M059J (cell line): ENCODE measurements at regions not wholly inside any gene's neighbourhood (a gene's known extent, or its start where the extent isn't known, plus 50 kb on each side); places are given as distances from the start of the nearest gene placed in this dataset.
"Not testable (repeated sequence)": the region's sequence is repeated elsewhere in the genome, so short reads cannot be mapped to it uniquely, and the experiment has no call there.

Experiments
- DNase-seq: peaks from one replicate; pipeline ENCODE4 v3.0.0-alpha.2; 2012; ENCODE audit warnings: low read depth

DNA sequence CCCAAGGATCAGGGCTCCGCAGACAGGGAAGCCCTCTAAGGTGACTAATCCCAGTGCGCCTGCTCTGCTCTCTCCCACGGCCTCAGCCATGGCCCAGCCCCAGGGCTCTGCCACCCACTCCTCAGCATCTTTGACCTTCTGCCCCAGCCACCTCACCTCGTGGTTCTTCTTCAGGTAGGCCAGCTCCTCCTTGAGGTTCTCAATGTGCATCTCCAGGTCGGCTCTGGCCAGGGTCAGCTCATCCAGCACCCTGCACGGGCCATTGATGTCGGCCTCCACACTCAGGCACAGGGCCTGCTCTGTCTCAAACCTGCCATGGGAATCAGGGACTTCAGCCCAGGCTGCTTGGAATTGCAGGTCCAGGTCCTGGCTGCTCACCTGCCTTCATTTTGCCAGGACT is 128.4 kb downstream of the TNFRSF13B start:
- DNase-seq = not testable (repeated sequence)

DNA sequence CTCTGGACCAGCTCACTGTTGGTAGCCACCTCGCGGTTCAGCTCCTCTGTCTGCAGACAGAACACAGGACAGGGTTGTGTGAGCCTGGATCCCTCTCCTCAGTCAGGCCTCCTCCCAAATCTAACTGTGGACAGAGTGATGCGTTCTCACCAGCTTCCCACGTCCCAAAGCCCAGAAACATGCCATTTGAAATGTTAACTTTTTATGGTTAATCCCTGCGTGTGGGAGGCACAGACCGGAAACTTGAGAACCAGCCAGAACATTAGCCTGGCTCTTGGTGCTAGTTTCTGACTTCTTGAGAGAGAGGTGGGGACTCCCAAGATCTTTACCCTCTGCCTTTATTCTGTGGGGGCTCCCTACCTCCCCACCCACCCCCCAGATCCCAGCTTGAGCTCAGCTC is 129.6 kb downstream of the TNFRSF13B start:
- DNase-seq = not testable (repeated sequence)

DNA sequence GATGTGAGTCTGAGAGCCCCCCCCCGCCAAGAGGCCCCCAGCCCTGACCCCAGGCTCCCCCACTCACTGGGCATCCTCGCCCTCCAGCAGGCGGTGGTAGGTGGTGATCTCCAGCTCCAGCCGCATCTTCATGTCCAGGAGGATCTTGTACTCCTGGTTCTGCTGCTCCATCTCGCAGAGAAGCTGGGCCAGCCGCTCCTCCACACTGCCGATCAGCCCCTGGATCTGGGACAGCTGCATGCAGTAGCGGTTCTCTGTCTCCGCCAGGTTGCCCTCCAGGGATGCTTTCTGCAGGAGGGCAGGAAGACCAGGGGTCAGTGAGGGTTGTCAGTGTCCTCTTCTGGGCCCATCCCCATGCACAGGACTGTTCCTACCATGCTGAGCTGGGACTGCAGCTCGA is 130.0 kb downstream of the TNFRSF13B start:
- not testable (repeated sequence) for DNase-seq

DNA sequence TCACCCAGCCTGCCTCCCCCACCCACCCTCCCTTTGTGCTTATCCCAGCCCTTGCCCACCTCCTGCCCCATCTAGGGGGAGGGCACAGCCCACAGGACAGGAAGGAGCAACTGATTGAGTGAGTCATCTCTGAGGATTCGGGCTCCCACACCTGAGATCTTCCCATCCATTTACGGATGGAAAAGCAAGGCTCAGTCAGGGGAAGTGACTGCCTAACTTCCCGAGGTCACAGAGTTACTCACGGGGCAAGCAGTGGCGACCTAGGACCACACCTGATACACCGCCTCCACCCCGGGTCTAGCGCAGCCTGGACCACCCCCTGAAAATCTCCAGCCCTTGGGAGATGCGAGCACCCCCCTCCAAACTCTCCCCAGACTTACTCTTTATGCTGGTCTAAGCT is 131.7 kb downstream of the TNFRSF13B start:
- not testable (repeated sequence) for DNase-seq

DNA sequence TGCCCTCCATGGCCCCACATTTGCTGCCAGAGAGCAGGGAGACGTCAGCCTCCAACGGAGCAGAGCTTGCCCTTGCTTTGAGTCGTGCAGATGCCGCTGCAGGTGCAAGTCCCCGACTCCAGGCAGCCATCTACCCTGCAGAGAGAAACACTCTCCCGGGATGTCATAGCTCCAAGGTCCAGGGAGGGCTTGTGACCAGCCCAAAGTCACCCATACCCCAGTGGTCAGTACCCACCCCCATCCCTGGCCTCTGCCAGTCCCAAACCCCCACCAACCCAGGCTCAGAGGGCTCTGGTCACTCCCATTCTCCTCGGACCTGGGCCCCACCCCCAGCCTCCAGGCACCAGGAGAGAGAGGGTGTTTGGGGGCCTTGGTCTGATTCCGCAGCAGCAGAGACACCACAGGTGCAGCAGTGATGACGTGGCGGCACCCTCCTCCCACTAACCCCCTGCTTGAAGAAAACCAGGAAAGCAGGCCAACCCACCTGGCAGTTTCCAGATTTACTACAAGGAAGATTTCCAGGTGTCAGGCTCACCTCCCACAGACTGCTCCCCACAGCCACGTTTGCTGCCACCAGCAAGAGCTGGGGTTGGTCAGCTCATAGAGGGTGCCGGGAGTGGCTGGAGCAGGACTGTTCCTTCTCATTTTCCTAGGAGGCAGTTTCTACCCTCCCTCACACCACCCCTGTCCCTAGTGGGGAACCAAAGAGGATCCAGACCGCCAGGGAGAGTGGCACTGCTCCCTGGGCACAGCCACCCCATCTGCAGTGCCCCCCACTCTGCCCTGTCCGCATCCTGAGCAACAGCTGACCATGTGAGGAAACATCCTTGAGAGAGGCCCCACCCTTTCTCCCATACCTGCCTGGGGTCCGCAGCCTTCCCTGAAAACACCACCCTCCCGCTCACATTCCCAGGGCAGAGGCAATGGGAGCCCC is 132.4 kb downstream of the TNFRSF13B start:
- not testable (repeated sequence) for DNase-seq

DNA sequence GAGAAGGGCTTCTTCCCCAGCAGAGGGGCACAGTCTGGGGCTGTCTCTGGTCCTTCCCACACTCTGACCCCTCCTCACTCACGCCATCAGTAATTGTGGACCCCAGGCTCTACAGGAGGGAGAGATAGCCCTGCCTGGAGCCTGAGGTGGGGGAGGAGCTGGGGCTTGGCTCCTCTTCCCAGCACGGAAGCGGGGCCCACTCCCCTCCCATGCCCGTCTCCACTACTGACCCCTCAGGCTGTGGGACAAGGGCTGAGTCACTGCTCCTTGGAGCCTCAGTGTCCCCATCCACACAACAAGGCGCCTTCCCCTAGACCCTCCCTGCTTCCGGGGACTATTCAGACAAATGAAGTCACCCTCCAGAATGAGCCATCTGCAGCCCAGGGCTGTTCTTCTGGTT is 133.1 kb downstream of the TNFRSF13B start:
- DNase-seq = not testable (repeated sequence)

DNA sequence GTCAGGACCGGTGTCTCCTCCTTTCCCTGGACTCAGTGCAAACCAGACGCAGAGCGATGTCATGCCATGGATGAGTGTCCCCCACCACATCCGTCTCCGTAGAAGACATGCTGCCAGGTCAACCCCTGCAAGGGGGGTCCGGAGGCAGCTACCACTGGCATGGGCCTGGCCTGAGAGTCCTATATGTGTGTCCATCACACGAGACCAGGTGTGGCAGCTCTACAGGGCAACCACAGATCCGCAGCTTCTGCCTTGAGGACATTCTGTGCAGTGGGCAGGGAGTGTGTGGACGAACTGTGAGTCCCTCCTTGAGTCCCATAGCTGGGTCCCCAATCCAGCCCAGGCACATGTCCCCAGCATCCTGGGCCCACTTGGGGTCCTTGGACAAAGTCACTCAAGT is 133.6 kb downstream of the TNFRSF13B start:
- not testable (repeated sequence) for DNase-seq

DNA sequence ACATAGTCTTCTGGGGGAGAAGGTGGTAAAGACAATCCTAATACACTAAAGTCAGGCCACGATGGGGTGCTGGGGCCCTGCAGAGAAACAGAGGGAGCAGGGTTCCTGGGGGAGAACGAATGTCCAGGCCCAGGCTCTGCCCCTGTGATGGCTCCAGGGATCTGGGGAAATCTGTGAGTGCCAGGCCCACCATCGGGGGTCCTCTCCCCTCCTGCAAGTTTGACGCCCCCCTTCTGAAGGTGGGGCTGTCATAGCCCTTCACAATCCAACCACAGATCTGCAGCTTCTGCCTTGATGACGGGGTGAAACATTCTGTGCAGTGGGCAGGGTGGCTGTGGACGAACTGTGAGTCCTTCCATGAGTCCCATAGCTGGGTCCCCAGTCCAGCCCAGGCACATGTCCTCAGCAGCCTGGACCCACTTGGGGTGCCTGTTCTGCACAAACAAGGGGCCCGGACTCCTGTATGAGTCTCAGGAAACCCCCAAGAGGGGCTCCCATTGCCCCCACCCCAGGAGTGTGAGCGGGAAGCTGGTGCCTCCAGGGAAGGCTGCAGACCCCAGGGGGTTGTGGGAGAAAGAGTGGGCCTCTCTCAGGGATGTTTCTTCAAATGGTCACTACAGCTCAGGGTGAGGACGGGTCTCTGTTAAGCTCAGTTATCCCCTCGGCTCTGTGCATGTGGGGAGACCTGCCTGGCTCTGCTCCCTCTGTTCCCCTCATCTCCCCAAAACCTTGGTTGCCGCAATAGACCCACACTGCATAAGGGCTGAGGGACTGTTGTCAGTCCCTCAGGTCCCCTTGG is 134.3 kb downstream of the TNFRSF13B start:
- DNase-seq = not testable (repeated sequence)

DNA sequence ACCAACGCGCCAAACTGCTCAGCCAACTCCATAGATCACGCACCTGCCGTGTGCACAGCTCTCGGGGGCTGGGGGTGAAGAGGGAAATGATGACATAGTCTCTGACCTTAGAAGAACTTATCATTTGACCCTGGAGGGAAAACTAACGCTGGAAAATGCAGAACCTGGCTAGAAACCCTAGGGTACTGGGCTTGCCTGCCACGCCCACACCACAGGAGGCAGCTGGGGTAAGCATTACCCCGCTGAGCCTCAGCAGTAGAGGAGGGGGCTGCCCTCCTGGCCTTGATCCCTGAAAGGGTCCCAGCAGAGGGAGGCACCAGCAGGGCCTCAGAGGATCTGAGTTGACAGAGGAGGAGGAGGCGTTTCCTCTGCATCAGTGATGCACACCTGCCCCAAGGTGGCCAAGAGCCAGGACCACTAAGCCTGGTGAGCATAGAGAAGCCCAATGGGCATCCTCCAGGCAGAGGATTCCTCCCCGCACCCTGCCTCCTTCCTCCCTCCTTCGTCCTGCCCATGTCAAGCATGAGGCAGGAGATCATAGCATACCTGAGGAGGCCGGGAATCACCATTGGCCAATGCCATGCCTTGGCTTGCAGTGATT is 135.5 kb downstream of the TNFRSF13B start:
- DNase-seq = not testable (repeated sequence)

DNA sequence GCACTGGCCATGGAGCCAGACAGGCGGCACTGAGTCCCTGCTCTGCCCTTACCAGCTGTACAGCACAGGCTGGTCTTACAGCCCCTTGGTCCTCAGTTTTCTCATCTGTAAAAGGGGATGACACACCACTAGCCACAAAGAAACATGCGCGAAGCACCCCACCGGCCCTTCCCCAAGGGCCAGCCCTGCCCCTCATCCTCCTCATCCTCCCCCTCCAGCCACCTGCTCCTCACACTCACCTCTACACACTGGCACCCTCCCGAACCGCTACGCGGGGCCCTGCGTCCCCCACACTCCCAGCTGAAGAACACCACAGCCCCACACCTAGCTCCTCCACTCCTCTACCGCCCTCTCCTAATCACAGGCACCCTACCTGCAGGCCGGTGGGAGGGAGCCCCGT is 138.4 kb downstream of the TNFRSF13B start:
- not testable (repeated sequence) for DNase-seq

DNA sequence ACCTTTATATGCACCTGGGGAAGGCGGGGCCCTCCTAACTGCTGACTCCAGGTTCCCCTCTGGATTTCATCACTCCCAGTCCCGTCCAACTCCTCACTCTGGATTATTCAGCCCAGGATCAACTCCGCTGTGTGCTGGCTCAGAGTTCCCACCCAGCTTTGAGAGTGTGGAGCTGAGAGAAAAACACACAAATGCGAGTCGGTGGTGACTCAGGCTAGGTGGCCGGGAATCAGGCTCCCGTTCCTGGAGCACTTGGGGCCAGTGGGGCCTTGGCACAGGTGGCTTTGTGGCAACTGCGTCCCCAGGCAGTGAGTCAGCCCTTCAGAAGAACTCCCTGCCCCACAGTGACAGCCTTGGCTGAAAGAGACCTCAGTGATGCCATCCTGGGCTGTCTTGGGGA is 139.1 kb downstream of the TNFRSF13B start:
- not testable (repeated sequence) for DNase-seq

DNA sequence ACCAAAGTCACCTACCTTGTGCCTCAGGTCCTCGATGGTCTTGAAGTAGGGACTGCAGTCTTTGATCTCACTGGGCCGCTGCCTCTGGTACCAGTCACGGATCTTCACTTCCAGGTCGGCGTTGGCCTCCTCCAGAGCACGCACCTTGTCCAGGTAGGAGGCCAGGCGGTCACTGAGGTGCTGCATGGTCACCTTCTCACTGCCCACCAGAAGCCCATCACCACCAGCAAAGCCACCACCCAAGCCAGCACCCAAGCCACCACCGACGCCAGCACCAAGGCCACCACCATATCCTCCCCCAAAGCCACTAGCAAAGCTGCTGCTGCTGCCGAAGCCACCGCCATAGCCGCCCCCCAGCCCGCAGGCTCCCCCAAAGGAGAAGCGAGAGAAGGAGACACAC is 139.7 kb downstream of the TNFRSF13B start:
- DNase-seq = not testable (repeated sequence)

DNA sequence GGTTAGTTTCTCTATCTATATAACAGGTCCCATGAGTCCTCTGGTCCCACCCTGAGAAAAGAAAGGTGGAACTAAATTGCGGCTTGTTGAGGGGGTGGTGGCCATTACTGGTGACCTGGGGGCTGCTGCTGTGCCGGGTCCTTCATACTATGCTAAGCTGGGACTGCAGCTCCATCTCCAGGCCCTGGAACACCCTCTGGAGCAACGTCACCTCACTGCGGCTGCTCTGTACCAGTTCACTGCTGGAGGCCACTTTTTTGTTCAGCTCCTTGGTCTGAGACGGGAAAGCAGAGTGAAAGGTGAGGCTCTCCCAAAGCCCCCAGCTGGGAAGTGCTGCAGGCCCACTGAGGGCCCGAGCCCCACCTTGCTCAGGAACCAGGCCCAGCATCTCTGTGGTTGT is 140.7 kb downstream of the CCDC144A start:
- not testable (repeated sequence) for DNase-seq

DNA sequence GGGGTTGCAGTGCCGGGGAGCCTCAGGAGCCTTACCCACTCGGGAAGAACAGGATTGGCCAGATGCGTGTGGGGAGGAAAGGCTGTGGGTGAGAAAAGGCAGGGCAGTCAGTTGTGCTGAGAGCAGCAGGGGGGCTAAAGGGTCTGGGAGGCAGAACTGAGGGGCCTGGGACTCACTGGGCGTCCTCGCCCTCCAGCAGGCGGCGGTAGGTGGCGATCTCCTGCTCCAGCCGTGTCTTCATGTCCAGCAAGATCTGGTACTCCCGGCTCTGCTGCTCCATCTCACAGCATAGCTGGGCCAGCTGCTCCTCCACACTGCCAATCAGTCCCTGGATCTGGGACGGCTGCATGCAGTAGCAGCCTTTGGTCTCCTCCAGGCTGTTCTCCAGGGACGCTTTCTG is 140.2 kb downstream of the CCDC144A start:
- not testable (repeated sequence) for DNase-seq
